ENCODE measurements at regions not wholly inside any gene's neighbourhood (a gene's known extent, or its start where the extent isn't known, plus 50 kb on each side); places are given as distances from the start of the nearest gene placed in this dataset.

- Mint-ChIP-seq H3K4me1 (ENCODE audit: low read depth) (no peaks in the 10 kb centered on the region), H3K27me3 (no peaks in the 10 kb centered on the region), H3K9me3 (peaks cover 4% of the 10 kb centered on the region), H3K4me3 (no peak overlapping the region), H3K27ac (no peak overlapping the region), H3K36me3 (ENCODE audit: low read depth) (no peaks in the 10 kb centered on the region)
Observed at GRCh38 chr1:218624052-218624451, 278.9 kb downstream of the TGFB2 start.

GRCh38 chr1:218625393-218625792 lies 280.3 kb downstream of the TGFB2 start:
- Mint-ChIP-seq H3K9me3 (peaks cover 15% of the 10 kb centered on the region), H3K36me3 (ENCODE audit: low read depth) (no peaks in the 10 kb centered on the region), H3K4me3 (no peak overlapping the region), H3K4me1 (ENCODE audit: low read depth) (no peaks in the 10 kb centered on the region), H3K27ac (no peak overlapping the region), H3K27me3 (no peaks in the 10 kb centered on the region)

GRCh38 chr1:218633238-218633988 lies 288.3 kb downstream of the TGFB2 start:
- Mint-ChIP-seq H3K27ac (no peak overlapping the region), H3K4me3 (no peak overlapping the region), H3K36me3 (ENCODE audit: low read depth) (no peaks in the 10 kb centered on the region), H3K9me3 (peaks cover 31% of the 10 kb centered on the region), H3K27me3 (no peaks in the 10 kb centered on the region), H3K4me1 (ENCODE audit: low read depth) (no peaks in the 10 kb centered on the region)

GRCh38 chr1:218634212-218634611 lies 289.1 kb downstream of the TGFB2 start:
- H3K27me3 Mint-ChIP-seq, result no peaks in the 10 kb centered on the region
- H3K9me3 Mint-ChIP-seq, result peaks cover 30% of the 10 kb centered on the region
- no peaks in the 10 kb centered on the region for H3K36me3 Mint-ChIP-seq (ENCODE audit: low read depth)
- no peak overlapping the region for H3K27ac Mint-ChIP-seq
- no peak overlapping the region for H3K4me3 Mint-ChIP-seq
- H3K4me1 Mint-ChIP-seq (ENCODE audit: low read depth), result no peaks in the 10 kb centered on the region

GRCh38 chr1:218636548-218636947 lies 291.4 kb downstream of the TGFB2 start:
- no peaks in the 10 kb centered on the region for H3K36me3 Mint-ChIP-seq (ENCODE audit: low read depth)
- H3K9me3 Mint-ChIP-seq, result peaks cover 8% of the 10 kb centered on the region
- H3K4me3 Mint-ChIP-seq, result no peak overlapping the region
- no peaks in the 10 kb centered on the region for H3K27me3 Mint-ChIP-seq
- H3K27ac Mint-ChIP-seq, result no peak overlapping the region
- no peaks in the 10 kb centered on the region for H3K4me1 Mint-ChIP-seq (ENCODE audit: low read depth)

GRCh38 chr1:218640173-218640572 lies 295.0 kb downstream of the TGFB2 start:
- Mint-ChIP-seq H3K4me1 (ENCODE audit: low read depth) (no peaks in the 10 kb centered on the region), H3K27ac (no peak overlapping the region), H3K27me3 (no peaks in the 10 kb centered on the region), H3K4me3 (no peak overlapping the region), H3K36me3 (ENCODE audit: low read depth) (no peaks in the 10 kb centered on the region), H3K9me3 (no peaks in the 10 kb centered on the region)

GRCh38 chr1:218642033-218642948 lies 297.2 kb downstream of the TGFB2 start:
- Mint-ChIP-seq H3K9me3 (no peaks in the 10 kb centered on the region), H3K27me3 (no peaks in the 10 kb centered on the region), H3K36me3 (ENCODE audit: low read depth) (no peaks in the 10 kb centered on the region), H3K27ac (no peak overlapping the region), H3K4me1 (ENCODE audit: low read depth) (no peaks in the 10 kb centered on the region), H3K4me3 (no peak overlapping the region)

- no peak overlapping the region for H3K27ac Mint-ChIP-seq
- no peak overlapping the region for H3K4me3 Mint-ChIP-seq
- H3K4me1 Mint-ChIP-seq (ENCODE audit: low read depth), result no peaks in the 10 kb centered on the region
- H3K9me3 Mint-ChIP-seq, result no peaks in the 10 kb centered on the region
- H3K36me3 Mint-ChIP-seq (ENCODE audit: low read depth), result no peaks in the 10 kb centered on the region
- no peaks in the 10 kb centered on the region for H3K27me3 Mint-ChIP-seq
Observed at GRCh38 chr1:218643281-218643680, 298.1 kb downstream of the TGFB2 start.

GRCh38 chr1:218643926-218644325 lies 298.8 kb downstream of the TGFB2 start:
- no peak overlapping the region for H3K4me3 Mint-ChIP-seq
- H3K9me3 Mint-ChIP-seq, result no peaks in the 10 kb centered on the region
- H3K4me1 Mint-ChIP-seq (ENCODE audit: low read depth), result no peaks in the 10 kb centered on the region
- H3K36me3 Mint-ChIP-seq (ENCODE audit: low read depth), result no peaks in the 10 kb centered on the region
- no peak overlapping the region for H3K27ac Mint-ChIP-seq
- no peaks in the 10 kb centered on the region for H3K27me3 Mint-ChIP-seq

GRCh38 chr1:218646288-218646687 lies 301.2 kb downstream of the TGFB2 start:
- Mint-ChIP-seq H3K36me3 (ENCODE audit: low read depth) (no peaks in the 10 kb centered on the region), H3K9me3 (peaks cover 6% of the 10 kb centered on the region), H3K4me3 (no peak overlapping the region), H3K27me3 (no peaks in the 10 kb centered on the region), H3K27ac (no peak overlapping the region), H3K4me1 (ENCODE audit: low read depth) (no peaks in the 10 kb centered on the region)

GRCh38 chr1:218656301-218657037 lies 311.3 kb downstream of the TGFB2 start:
- Mint-ChIP-seq H3K9me3 (no peaks in the 10 kb centered on the region), H3K4me1 (ENCODE audit: low read depth) (no peaks in the 10 kb centered on the region), H3K27ac (no peak overlapping the region), H3K27me3 (peaks cover 4% of the 10 kb centered on the region), H3K36me3 (ENCODE audit: low read depth) (no peaks in the 10 kb centered on the region), H3K4me3 (no peak overlapping the region)

GRCh38 chr1:218658269-218658668 lies 313.1 kb downstream of the TGFB2 start:
- no peak overlapping the region for H3K27ac Mint-ChIP-seq
- no peaks in the 10 kb centered on the region for H3K9me3 Mint-ChIP-seq
- peaks cover 8% of the 10 kb centered on the region for H3K27me3 Mint-ChIP-seq
- no peaks in the 10 kb centered on the region for H3K4me1 Mint-ChIP-seq (ENCODE audit: low read depth)
- H3K36me3 Mint-ChIP-seq (ENCODE audit: low read depth), result no peaks in the 10 kb centered on the region
- H3K4me3 Mint-ChIP-seq, result no peak overlapping the region

- Mint-ChIP-seq H3K4me1 (ENCODE audit: low read depth) (no peaks in the 10 kb centered on the region), H3K27ac (no peak overlapping the region), H3K9me3 (no peaks in the 10 kb centered on the region)
Observed at GRCh38 chr1:218658899-218659298, 313.8 kb downstream of the TGFB2 start.

GRCh38 chr1:218659911-218660677 lies 315.0 kb downstream of the TGFB2 start:
- H3K36me3 Mint-ChIP-seq (ENCODE audit: low read depth), result no peaks in the 10 kb centered on the region
- no peak overlapping the region for H3K4me3 Mint-ChIP-seq
- H3K4me1 Mint-ChIP-seq (ENCODE audit: low read depth), result no peaks in the 10 kb centered on the region
- H3K27me3 Mint-ChIP-seq, result peaks cover 4% of the 10 kb centered on the region
- no peak overlapping the region for H3K27ac Mint-ChIP-seq
- no peaks in the 10 kb centered on the region for H3K9me3 Mint-ChIP-seq

More at GRCh38 chr1:218658899-218659298, 313.8 kb downstream of the TGFB2 start:
- no peaks in the 10 kb centered on the region for H3K36me3 Mint-ChIP-seq (ENCODE audit: low read depth)
- no peak overlapping the region for H3K4me3 Mint-ChIP-seq
- H3K27me3 Mint-ChIP-seq, result peaks cover 5% of the 10 kb centered on the region
